Mucosa of gallbladder (tissue), 1 donor: ENCODE measurements at regions not wholly inside any gene's neighbourhood (a gene's known extent, or its start where the extent isn't known, plus 50 kb on each side); places are given as distances from the start of the nearest gene placed in this dataset.
"Not testable (repeated sequence)": the region's sequence is repeated elsewhere in the genome, so short reads cannot be mapped to it uniquely, and the experiment has no call there.

Experiments
- DNase-seq: peaks from one replicate; pipeline ENCODE4 v3.0.0-alpha.2; 2020; ENCODE audit warnings: low spot score
- donor health status: DM: no; HTN: no; CAD: no.

- no peak for DNase-seq
Measured at GRCh38 chr15:70236341-70237086, 138.8 kb upstream of the TLE3 start.

- DNase-seq, result no peak
Measured at GRCh38 chr15:70235347-70235746, 137.6 kb upstream of the TLE3 start.

GRCh38 chr15:70234256-70234905 lies 136.7 kb upstream of the TLE3 start:
- no peak for DNase-seq

- no peak for DNase-seq
Measured at GRCh38 chr15:70231484-70231883, 133.8 kb upstream of the TLE3 start.

GRCh38 chr15:70227918-70228317 lies 130.2 kb upstream of the TLE3 start:
- not testable (repeated sequence) for DNase-seq

GRCh38 chr15:70227147-70227546 lies 129.4 kb upstream of the TLE3 start:
- no peak for DNase-seq

GRCh38 chr15:70226337-70226980 lies 128.7 kb upstream of the TLE3 start:
- DNase-seq, result no peak

GRCh38 chr15:70225416-70225815 lies 127.7 kb upstream of the TLE3 start:
- DNase-seq, result no peak

GRCh38 chr15:70222606-70223005 lies 124.9 kb upstream of the TLE3 start:
- DNase-seq, result no peak

- no peak for DNase-seq
Measured at GRCh38 chr15:70220490-70221096, 122.9 kb upstream of the TLE3 start.

- DNase-seq, result no peak
Measured at GRCh38 chr15:70219966-70220365, 122.2 kb upstream of the TLE3 start.

- no peak for DNase-seq
Measured at GRCh38 chr15:70219256-70219895, 121.7 kb upstream of the TLE3 start.

GRCh38 chr15:70217226-70218160 lies 119.8 kb upstream of the TLE3 start:
- DNase-seq, result no peak

GRCh38 chr15:70215951-70216350 lies 118.2 kb upstream of the TLE3 start:
- DNase-seq, result no peak

GRCh38 chr15:70214941-70215635 lies 117.4 kb upstream of the TLE3 start:
- DNase-seq, result no peak

- no peak for DNase-seq
Measured at GRCh38 chr15:70214276-70214675, 116.6 kb upstream of the TLE3 start.

GRCh38 chr15:70213794-70214193 lies 116.1 kb upstream of the TLE3 start:
- DNase-seq, result no peak

- no peak for DNase-seq
Measured at GRCh38 chr15:70212963-70213315, 115.2 kb upstream of the TLE3 start.

GRCh38 chr15:70212286-70212962 lies 114.7 kb upstream of the TLE3 start:
- no peak for DNase-seq

- no peak for DNase-seq
Measured at GRCh38 chr15:70210528-70210927, 112.8 kb upstream of the TLE3 start.
